ENCODE measurements at regions not wholly inside any gene's neighbourhood (a gene's known extent, or its start where the extent isn't known, plus 50 kb on each side); places are given as distances from the start of the nearest gene placed in this dataset.

DNA sequence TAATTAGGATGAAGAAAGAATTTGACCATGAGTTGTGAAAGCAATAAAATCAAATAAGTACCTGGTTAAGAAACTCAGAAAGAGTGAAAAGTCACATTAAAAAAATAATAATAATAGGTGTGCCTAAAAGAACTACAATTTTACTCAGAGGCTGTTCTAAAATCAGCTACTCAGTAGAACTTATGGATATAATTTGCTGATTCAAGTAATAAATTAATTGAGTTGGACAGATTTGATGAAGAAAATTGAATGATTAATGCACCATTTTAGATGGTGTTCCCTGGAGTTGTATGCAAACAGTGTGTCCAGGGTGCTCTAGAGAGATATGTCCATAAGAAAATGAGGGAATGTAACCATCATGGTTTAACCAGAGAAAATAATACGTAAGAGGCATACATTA, 2852.5 kb downstream of the PCDH9 start:
- DNase-seq = no peak

DNA sequence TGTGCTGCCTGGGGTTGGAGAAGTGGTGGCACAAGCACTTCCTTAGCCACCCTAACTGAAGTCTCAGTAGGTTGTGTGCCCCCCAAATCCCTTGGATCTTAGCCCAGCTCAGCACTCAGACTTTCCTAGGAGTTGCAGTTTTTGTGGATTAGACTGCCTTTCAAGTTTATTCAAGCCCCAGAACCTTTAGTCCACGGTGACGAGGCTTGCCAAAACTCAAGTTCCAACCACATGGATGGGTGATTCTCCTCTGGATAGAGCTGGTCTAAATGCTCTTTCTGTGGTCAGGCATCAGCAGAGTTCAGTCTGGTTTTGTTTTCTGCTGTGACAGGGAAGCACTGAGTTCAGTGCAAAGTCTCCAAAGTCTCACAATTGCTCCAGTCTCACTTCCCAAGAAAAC, 2858.7 kb downstream of the PCDH9 start:
- DNase-seq = no peak

DNA sequence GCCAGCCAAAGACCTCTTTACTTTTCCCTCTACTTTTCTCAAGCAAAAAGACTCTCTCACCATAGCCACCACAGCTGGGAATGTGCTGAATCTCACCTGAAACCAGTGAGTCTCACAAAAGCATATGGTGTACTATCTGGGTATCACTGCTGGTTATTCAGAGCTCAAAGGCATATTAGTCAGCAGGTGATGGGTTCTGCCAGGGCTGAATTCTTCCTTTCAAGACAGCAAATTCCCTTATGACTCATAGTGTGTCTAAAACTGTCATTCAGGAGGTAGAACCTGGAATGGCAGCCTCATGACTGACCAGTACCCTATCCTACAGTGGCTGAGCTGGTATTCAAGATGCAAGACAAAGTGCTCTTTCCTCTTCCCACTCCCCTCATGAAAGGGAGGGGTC, 2859.1 kb downstream of the PCDH9 start:
- no peak for DNase-seq

DNA sequence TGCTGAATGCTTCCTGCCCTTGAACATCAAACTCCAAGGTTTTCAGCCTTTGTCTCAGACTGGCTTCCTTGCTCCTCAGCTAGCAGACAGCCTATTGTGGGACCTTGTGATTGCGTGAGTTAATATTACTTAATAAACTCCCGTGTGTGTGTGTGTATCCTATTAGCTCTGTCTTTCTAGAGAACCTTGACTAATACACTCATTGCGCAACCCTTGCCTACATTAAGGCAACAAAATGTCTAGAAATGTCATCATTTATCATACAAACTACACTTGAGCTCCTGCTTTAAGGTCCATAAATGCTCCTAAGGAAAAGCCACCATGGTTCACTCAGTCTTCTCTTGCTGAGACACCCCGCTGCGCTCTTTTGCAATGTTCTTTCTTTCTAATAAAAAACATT, 2861.0 kb downstream of the PCDH9 start:
- no peak for DNase-seq

- no peak for DNase-seq
Measured at GRCh38 chr13:64362564-64362963, 2867.6 kb downstream of the PCDH9 start.

DNA sequence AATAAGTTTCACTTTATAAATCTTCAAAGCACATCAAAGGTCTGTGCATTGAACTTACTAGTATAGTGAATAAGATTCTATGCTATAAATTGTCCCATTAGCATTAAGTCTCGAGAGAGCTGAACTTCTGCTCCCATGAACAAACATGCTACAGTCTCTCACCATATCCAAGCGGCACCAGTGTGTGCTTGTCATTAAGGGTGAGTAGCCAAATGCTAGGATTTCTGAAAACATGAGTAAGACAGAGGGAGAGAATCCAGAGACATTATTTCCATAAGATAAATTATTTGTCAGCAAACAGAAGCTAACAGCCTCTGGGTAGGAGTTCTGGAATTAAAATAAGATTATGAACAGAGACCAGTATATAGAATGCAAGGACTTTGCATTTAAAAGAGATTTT, 2882.5 kb downstream of the PCDH9 start:
- DNase-seq = peak; percentile 25

- DNase-seq = no peak
Measured at GRCh38 chr13:64339373-64340063, 2890.6 kb downstream of the PCDH9 start.

DNA sequence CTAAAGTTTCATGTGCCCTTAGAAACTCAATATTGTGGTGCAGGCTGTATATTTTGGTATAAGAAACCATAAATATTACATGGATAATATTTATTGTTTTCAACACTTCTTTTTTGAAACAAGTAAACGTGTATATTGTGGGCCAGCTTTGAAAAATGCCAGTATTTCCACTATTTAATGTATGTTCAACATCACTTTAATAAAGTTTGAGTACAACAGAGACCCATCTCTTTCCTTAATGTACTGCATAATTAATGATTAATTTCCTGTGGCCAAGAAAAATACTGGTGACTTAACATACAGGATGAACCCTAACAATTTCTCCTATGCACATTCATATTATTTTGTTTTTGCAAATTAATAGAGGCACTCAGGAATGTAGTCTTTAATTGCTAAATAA, 2891.5 kb downstream of the PCDH9 start:
- no peak for DNase-seq

GRCh38 chr13:64333888-64334287, 2896.2 kb downstream of the PCDH9 start:
- no peak for DNase-seq

DNA sequence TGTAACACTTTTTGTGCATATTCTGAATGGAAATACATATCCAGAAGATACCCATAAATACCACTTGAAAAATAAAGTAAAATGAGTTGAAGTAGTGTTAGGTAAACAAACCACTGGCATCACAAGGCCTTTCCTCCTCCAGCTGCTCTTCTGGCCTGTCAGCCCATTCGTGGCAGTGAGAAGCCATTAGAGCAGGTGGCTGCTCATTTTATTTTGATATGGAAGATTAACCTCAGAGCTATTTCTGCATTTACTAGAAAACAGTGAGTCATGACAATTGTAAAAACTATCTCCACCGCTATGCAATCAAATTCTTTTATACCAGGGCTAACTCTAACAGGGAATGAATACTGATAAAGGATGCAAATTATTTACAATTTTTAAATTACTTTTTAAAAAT, 2898.1 kb downstream of the PCDH9 start:
- DNase-seq = no peak

GRCh38 chr13:64327505-64328194, 2902.5 kb downstream of the PCDH9 start:
- DNase-seq = no peak

DNA sequence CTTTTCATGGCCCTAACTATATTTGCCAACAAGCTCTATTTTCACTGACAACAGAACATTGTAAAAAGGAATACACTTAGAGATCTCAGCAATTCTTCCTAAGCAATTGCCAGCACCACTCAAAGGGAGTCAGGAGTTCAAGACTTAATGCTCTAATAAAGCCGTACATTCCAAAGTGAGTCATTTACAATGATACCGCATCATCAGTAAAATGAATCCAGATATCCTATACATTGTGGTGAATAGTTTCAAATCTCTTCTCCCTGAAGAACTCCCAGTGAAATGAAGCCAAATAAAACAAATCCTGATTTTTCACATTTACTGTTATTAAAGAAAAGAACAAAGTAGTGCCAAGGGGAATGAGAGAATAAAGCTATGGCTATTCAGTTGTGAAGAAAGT, 2898.7 kb upstream of the PCDH20 start:
- no peak for DNase-seq

DNA sequence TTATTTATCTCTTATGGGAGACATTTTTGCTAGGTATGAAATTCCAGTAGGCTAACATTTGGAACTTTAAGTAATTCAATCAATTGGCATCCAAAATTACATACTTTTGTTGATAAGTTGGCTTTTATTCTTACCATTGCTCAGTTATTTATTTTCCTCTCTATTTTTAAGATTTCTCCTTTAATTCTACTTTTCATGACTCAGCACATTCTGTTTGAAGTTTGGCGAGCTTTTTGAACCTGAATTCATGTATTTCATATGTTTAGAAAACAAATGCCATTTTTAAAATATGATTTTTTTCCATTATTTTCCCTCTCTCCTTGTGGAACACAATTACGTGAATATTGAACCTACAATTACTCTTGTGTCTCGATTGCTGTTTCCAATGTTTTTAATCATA, 2896.3 kb upstream of the PCDH20 start:
- no peak for DNase-seq

DNA sequence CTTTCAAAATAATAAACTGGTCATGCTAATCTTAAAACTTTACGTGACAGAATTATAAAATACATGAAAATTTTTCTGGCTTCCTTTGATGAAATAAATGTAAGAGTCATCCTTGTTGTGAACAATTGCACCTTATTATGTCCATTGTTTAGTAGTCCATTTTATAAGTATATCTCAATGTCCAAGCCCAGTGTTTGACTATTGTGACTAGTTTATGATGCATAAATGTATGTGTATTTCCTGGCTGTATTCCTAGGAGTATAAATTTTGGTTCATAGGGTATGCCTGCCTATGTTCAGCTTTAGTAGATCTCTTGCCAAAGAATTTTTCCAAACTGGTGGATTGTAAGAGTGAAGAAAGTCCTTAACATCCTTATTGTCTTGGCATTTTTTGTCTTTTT, 2895.5 kb upstream of the PCDH20 start:
- no peak for DNase-seq

- DNase-seq = no peak
Measured at GRCh38 chr13:64305246-64305645, 2889.6 kb upstream of the PCDH20 start.

- DNase-seq = no peak
Measured at GRCh38 chr13:64300239-64300638, 2884.6 kb upstream of the PCDH20 start.

GRCh38 chr13:64293923-64294322, 2878.3 kb upstream of the PCDH20 start:
- DNase-seq = no peak

DNA sequence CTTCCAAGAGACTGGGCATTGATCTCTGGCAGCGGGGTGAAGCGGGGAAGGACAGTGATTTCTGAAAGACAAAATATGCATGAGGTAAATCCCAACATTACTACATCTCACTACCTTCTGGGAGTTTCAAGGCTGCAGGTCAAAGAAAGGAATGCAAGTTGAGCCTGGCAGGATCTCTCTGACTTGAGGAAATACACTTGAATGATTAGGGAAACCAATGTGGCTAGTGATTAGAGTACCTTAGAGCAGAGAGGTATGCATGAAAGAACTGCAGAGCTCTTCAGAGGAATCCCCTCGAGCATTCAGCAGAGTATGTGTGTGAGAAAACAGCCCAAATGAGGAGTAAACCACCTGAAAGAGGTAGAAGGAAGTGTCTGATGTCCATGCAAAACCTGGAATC, 2874.1 kb upstream of the PCDH20 start:
- DNase-seq = no peak

GRCh38 chr13:64283926-64284325, 2868.3 kb upstream of the PCDH20 start:
- no peak for DNase-seq

DNA sequence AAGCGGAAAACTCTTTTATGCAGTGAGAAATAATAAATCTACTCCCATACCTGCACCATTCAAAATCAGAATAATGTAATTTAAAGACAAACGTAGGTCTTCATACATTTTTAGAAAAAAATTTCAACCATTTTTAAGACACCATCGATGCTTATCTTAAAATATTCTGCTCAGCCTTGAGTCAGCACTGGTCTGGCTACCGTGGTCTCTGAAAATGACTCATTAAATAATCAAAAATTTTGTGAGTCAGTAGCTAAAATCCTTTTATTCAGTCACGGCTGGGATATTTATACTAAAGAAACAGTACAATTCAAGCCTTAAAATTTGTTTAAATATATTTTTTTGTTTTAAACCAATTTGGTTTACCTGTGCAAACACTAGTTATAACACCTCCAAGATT, 2862.8 kb upstream of the PCDH20 start:
- no peak for DNase-seq

GRCh38 chr13:64277097-64277496, 2861.4 kb upstream of the PCDH20 start:
- no peak for DNase-seq

GRCh38 chr13:64276232-64276631, 2860.6 kb upstream of the PCDH20 start:
- no peak for DNase-seq

DNA sequence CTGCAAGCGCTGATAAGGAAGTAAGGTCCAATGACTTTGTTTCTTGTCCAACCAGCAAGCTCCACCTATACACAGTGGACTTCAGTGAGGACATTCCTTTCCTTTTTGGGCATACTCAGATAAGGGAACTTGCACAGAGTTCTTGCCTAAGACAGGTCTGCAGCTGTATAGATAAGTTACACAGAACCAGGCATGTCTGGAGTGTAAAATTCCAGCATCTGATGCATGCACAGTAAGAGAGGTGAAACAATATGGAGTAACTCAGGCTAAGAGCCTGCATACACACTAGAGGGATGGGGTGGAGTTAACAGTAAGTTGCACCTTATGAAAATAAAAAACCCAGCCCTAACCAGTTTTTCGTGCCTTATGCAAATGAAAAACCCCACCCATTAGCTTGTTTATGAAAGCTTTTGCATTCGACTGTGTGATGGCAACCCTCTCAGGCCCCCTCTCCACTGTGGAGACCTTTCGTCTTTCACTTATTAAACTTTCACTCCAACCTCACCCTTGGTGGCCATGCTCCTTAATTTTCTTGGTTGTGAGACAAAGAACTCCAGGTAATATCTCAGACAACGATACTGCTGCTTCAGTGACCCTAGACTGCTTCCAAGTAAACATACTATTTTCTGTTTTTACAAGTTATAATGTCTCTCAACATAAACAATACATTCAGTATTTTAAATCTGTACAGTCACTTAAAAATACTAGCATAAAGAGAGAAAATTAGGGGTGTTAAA, 2859.0 kb upstream of the PCDH20 start:
- no peak for DNase-seq

GRCh38 chr13:64273780-64274179, 2858.1 kb upstream of the PCDH20 start:
- DNase-seq = no peak

All from hindlimb muscle (tissue), 1 donor.